IMR-90 (cell line): ENCODE measurements at regions not wholly inside any gene's neighbourhood (a gene's known extent, or its start where the extent isn't known, plus 50 kb on each side); places are given as distances from the start of the nearest gene placed in this dataset.

Source experiments
- ATAC-seq: fragments of 200-7000 bp; cut with Tn5 transposase; 2 replicates; pipeline ENCODE4 v1.9.1; 2020; ENCODE audit warnings: low read depth, mild to moderate bottlenecking, moderate library complexity
- BruUV-seq: library from RNA; stranded (reverse); fragments of 400-500 nt; replicated peaks from 2 replicates; lab custom pipeline; 2021; lab: Mats Ljungman, UMichigan
- CTCF ChIA-PET: fragments of 300-600 bp; formaldehyde crosslinking; extraction: SDS; loops from one replicate; lab custom pipeline; 2021; ENCODE audit warnings: antibody characterized with exemption; lab: Yijun Ruan, JAX
- POLR2A ChIA-PET: fragments of 300-600 bp; sonication (Branson Sonifier 250); formaldehyde crosslinking; loops from one replicate; lab custom pipeline; 2022; ENCODE audit warnings: antibody characterized with exemption; ENCODE audit not compliant: unreplicated experiment; lab: Charles Lee
- DNase-seq: peaks from one replicate; pipeline ENCODE4 v3.0.0; 2013
- H2AFZ ChIP-seq: replicated peaks from 2 replicates; pipeline ENCODE3; 2013; ENCODE audit warnings: low read length, mild to moderate bottlenecking; ENCODE audit not compliant: poor library complexity
- H2AK5ac ChIP-seq: 2 replicates; pipeline ENCODE4 v1.6.1; 2013; ENCODE audit warnings: low read depth, low read length, inconsistent platforms
- H2AK9ac ChIP-seq: replicated peaks from 2 replicates; pipeline ENCODE3; 2013; ENCODE audit warnings: mild to moderate bottlenecking, low read depth, low read length, moderate library complexity; ENCODE audit not compliant: poor library complexity
- H2BK120ac ChIP-seq: 2 replicates; pipeline ENCODE4 v1.6.1; 2013; ENCODE audit warnings: low read depth, low read length, inconsistent platforms
- H2BK15ac ChIP-seq: 3 replicates; pipeline ENCODE4 v1.6.1; 2013; ENCODE audit warnings: low read depth, low read length, inconsistent platforms
- H2BK20ac ChIP-seq: 2 replicates; pipeline ENCODE4 v1.6.1; 2013; ENCODE audit warnings: low read depth, mild to moderate bottlenecking, inconsistent platforms, low read length, moderate library complexity
- H2BK5ac ChIP-seq: 2 replicates; pipeline ENCODE4 v1.6.1; 2013; ENCODE audit warnings: mild to moderate bottlenecking, low read depth, low read length, inconsistent platforms; ENCODE audit not compliant: poor library complexity, severe bottlenecking
- H3K14ac ChIP-seq: replicated peaks from 2 replicates; pipeline ENCODE4 v1.6.1; 2013; ENCODE audit warnings: low read depth, low read length, inconsistent platforms
- H3K18ac ChIP-seq: 2 replicates; pipeline ENCODE4 v1.6.1; 2013; ENCODE audit warnings: low read depth, low read length, control low read depth
- H3K23ac ChIP-seq: 2 replicates; pipeline ENCODE4 v1.6.1; 2013; ENCODE audit warnings: low read depth, low read length, inconsistent platforms
- H3K27ac ChIP-seq: 2 replicates; pipeline ENCODE4 v1.5.1; 2013; ENCODE audit warnings: mild to moderate bottlenecking, control low read depth, low read length; ENCODE audit not compliant: insufficient read depth
- H3K27me3 ChIP-seq: 2 replicates; pipeline ENCODE4 v1.6.1; 2013; ENCODE audit warnings: low read length; ENCODE audit not compliant: control insufficient read depth, insufficient read depth
- H3K36me3 ChIP-seq: 2 replicates; pipeline ENCODE4 v1.6.1; 2013; ENCODE audit warnings: low read length, mixed read lengths; ENCODE audit not compliant: control insufficient read depth, insufficient read depth
- H3K4ac ChIP-seq: 2 replicates; pipeline ENCODE4 v1.6.1; 2013; ENCODE audit warnings: low read depth, low read length, inconsistent platforms
- H3K4me1 ChIP-seq: 2 replicates; pipeline ENCODE4 v1.6.1; 2013; ENCODE audit warnings: low read length, mixed read lengths; ENCODE audit not compliant: control insufficient read depth, insufficient read depth
- H3K4me2 ChIP-seq: 2 replicates; pipeline ENCODE4 v1.6.1; 2013; ENCODE audit warnings: low read depth, mild to moderate bottlenecking, control low read depth, low read length, moderate library complexity
- H3K4me3 ChIP-seq: 2 replicates; pipeline ENCODE4 v1.5.1; 2013; ENCODE audit warnings: low read depth, mild to moderate bottlenecking, control low read depth, low read length, moderate library complexity; ENCODE audit not compliant: insufficient read depth
- H3K56ac ChIP-seq: 2 replicates; pipeline ENCODE4 v1.6.1; 2013; ENCODE audit warnings: low read length, inconsistent platforms; ENCODE audit not compliant: insufficient read depth; ENCODE audit errors: extremely low read depth
- H3K79me1 ChIP-seq, 2 experiments: 2 replicates each; pipeline ENCODE4 v1.6.1; 2013; ENCODE audit warnings: low read length in 2 of 2, inconsistent platforms in 1 of 2, low read depth in 1 of 2
- H3K9ac ChIP-seq: 2 replicates; pipeline ENCODE4 v1.6.1; 2013; ENCODE audit warnings: low read depth, low read length, control low read depth
- H3K9me1 ChIP-seq: 2 replicates; pipeline ENCODE4 v1.6.1; 2013; ENCODE audit warnings: low read length, inconsistent platforms; ENCODE audit not compliant: insufficient read depth
- H3K9me3 ChIP-seq: 2 replicates; pipeline ENCODE4 v1.6.1; 2013; ENCODE audit warnings: low read length; ENCODE audit not compliant: control insufficient read depth, insufficient read depth
- H4K20me1 ChIP-seq: 2 replicates; pipeline ENCODE4 v1.6.1; 2013; ENCODE audit warnings: low read length, inconsistent platforms; ENCODE audit not compliant: insufficient read depth
- H4K5ac ChIP-seq: 2 replicates; pipeline ENCODE4 v1.6.1; 2013; ENCODE audit warnings: mild to moderate bottlenecking, low read depth, low read length, control low read depth
- H4K8ac ChIP-seq, 2 experiments: 2 replicates each; pipeline ENCODE4 v1.6.1; 2013; ENCODE audit warnings: low read depth in 2 of 2, low read length in 2 of 2, control low read depth in 1 of 2, inconsistent platforms in 1 of 2
- H4K91ac ChIP-seq: 2 replicates; pipeline ENCODE4 v1.6.1; 2013; ENCODE audit warnings: low read depth, low read length, inconsistent platforms; ENCODE audit not compliant: insufficient read depth
- BHLHE40 ChIP-seq: fragments of 150-350 bp; IDR thresholded peaks from 2 replicates; pipeline ENCODE4 v1.6.1; 2016; ENCODE audit warnings: mild to moderate bottlenecking, low read depth, low read length
- CEBPB ChIP-seq: IDR thresholded peaks from 2 replicates; pipeline ENCODE4 v1.6.1; 2012; ENCODE audit warnings: low read depth, low read length, improper control_type of control experiment
- CHD1 ChIP-seq: IDR thresholded peaks from 2 replicates; pipeline ENCODE4 v1.6.1; 2012; ENCODE audit warnings: low read depth, low read length, improper control_type of control experiment
- CTCF ChIP-seq: conservative IDR thresholded peaks from 2 replicates; pipeline ENCODE4 v1.5.1; 2012; ENCODE audit warnings: mild to moderate bottlenecking, low read depth, low read length, improper control_type of control experiment
- ELK1 ChIP-seq: fragments of 150-350 bp; IDR thresholded peaks from 2 replicates; pipeline ENCODE4 v1.6.1; 2016; ENCODE audit warnings: low read depth, mild to moderate bottlenecking, low read length, moderate library complexity, borderline replicate concordance
- FOS ChIP-seq: fragments of 150-350 bp; IDR thresholded peaks from 2 replicates; pipeline ENCODE4 v1.6.1; 2016; ENCODE audit warnings: low read depth, low read length
- MAFK ChIP-seq: IDR thresholded peaks from 2 replicates; pipeline ENCODE4 v1.6.1; 2012; ENCODE audit warnings: low read depth, low read length, improper control_type of control experiment
- MAZ ChIP-seq: IDR thresholded peaks from 2 replicates; pipeline ENCODE4 v1.6.1; 2012; ENCODE audit warnings: low read depth, mild to moderate bottlenecking, low read length, improper control_type of control experiment, moderate library complexity, borderline replicate concordance
- MXI1 ChIP-seq: IDR thresholded peaks from 2 replicates; pipeline ENCODE4 v1.6.1; 2012; ENCODE audit warnings: low read depth, mild to moderate bottlenecking, low read length, moderate library complexity, borderline replicate concordance
- NFE2L2 ChIP-seq: fragments of 150-350 bp; IDR thresholded peaks from 2 replicates; pipeline ENCODE4 v1.6.1; 2016; ENCODE audit warnings: low read depth, mild to moderate bottlenecking, low read length
- POLR2A ChIP-seq: IDR thresholded peaks from 2 replicates; pipeline ENCODE4 v1.6.1; 2012; ENCODE audit warnings: mild to moderate bottlenecking, low read depth, low read length
- RCOR1 ChIP-seq: IDR thresholded peaks from 2 replicates; pipeline ENCODE4 v1.6.1; 2012; ENCODE audit warnings: mild to moderate bottlenecking, low read length, improper control_type of control experiment; ENCODE audit not compliant: insufficient replicate concordance
- RFX5 ChIP-seq: IDR thresholded peaks from 2 replicates; pipeline ENCODE4 v1.8.0; 2012; ENCODE audit warnings: low read depth, mild to moderate bottlenecking, low read length, moderate library complexity
- SMC3 ChIP-seq: fragments of 150-350 bp; IDR thresholded peaks from 2 replicates; pipeline ENCODE4 v1.6.1; 2016; ENCODE audit warnings: low read depth, mild to moderate bottlenecking, antibody characterized with exemption, low read length, moderate library complexity
- USF2 ChIP-seq: fragments of 150-350 bp; IDR thresholded peaks from 2 replicates; pipeline ENCODE4 v1.6.1; 2017; ENCODE audit warnings: mild to moderate bottlenecking, antibody characterized with exemption, low read length, low read depth
- WGBS, 2 experiments: methylation state at CpG; one replicate each; pipeline versions ENCODE4 v1.1.5 to v1.1.7; 2013; ENCODE audit warnings: missing lambda C conversion rate in 2 of 2; ENCODE audit not compliant: insufficient read length in 1 of 2; ENCODE audit errors: extremely low coverage in 2 of 2; 5-methylcytosine and 5-hydroxymethylcytosine counted together
- dilution Hi-C: fragments of 300-500 bp; cut with HindIII; formaldehyde crosslinking; loops from one replicate; pipeline ENCODE4 v1.14.3; 2018; ENCODE audit warnings: low sequenced_read_pairs; ENCODE audit not compliant: unreplicated experiment
- in situ Hi-C: fragments of 300-500 bp; cut with MboI; formaldehyde crosslinking; loops from 3 replicates; pipeline ENCODE4 v1.14.3; 2019; ENCODE audit warnings: low sequenced_read_pairs, inconsistent platforms, mixed read lengths
- intact Hi-C: fragments of 100-400 bp; cut with micrococcal nuclease; formaldehyde crosslinking; loops from 2 replicates; pipeline ENCODE4 v1.10.0; 2022

- Histone ChIP-seq H3K9ac (no peak overlapping the region), H2AK5ac (no peak overlapping the region), H2BK5ac (no peak overlapping the region), H2AK9ac (no peak overlapping the region), H2BK15ac (no peak overlapping the region), H3K27me3 (peaks cover 5% of the 10 kb centered on the region; the same call in 1 of the 2 replicates), H3K14ac (no peak overlapping the region), H4K8ac (no peak overlapping the region), H3K56ac (no peak overlapping the region), H2BK20ac (no peak overlapping the region), H3K4me3 (no peak overlapping the region), H3K36me3 (no peaks in the 10 kb centered on the region), H2AFZ (no peak overlapping the region), H4K91ac (no peak overlapping the region), H3K23ac (no peak overlapping the region), H3K4me1 (no peaks in the 10 kb centered on the region), H4K20me1 (no peaks in the 10 kb centered on the region), H3K9me3 (no peaks in the 10 kb centered on the region), H3K27ac (no peak overlapping the region), H3K4me2 (no peak overlapping the region), H3K4ac (no peak overlapping the region), H4K5ac (no peak overlapping the region), H3K18ac (no peak overlapping the region), H3K9me1 (no peaks in the 10 kb centered on the region), H3K79me1 (no peaks in the 10 kb centered on the region), H2BK120ac (no peak overlapping the region)
- dilution Hi-C loops (no loop called here), intact Hi-C loops (no loop called here), in situ Hi-C loops (no loop called here)
- no CpG with 5 or more reads among the region's 3 CpGs for WGBS, 2 experiments
- POLR2A ChIA-PET = no interaction called here
- CTCF ChIA-PET = interaction anchor here (0.6 kb wide), 1 partner anchor 574 kb away, joined by 8 read pairs; no protein-coding TSS in a partner anchor
- peak; percentile 31 for DNase-seq
- no peak for TF ChIP-seq MXI1
- TF ChIP-seq RFX5 = no peak
- TF ChIP-seq RCOR1 = no peak
- no peak for TF ChIP-seq POLR2A
- no peak for TF ChIP-seq MAZ
- no peak for TF ChIP-seq USF2
- TF ChIP-seq ELK1 = no peak
- TF ChIP-seq CHD1 = no peak
- TF ChIP-seq CTCF = no peak
- TF ChIP-seq CEBPB = no peak
- TF ChIP-seq MAFK = no peak
- no peak for TF ChIP-seq BHLHE40
- TF ChIP-seq NFE2L2 = no peak
- TF ChIP-seq FOS = no peak
- no peak for TF ChIP-seq SMC3
- BruUV-seq = no TSS peak
- ATAC-seq = peak; percentile 32; the same call in 1 of the 2 replicates
Observed at GRCh38 chr2:176595986-176596385, 326.7 kb downstream of the MTX2 start.
